DMS114 treated with DMSO at 0.1 percent for 48 hours (cell line): ENCODE measurements at regions not wholly inside any gene's neighbourhood (a gene's known extent, or its start where the extent isn't known, plus 50 kb on each side); places are given as distances from the start of the nearest gene placed in this dataset.

Experiments
- DNase-seq: peaks from one replicate; lab custom pipeline; 2025; ENCODE audit not compliant: unreplicated experiment; lab: John Stamatoyannopoulos, UW

- DNase-seq = no peak
Measured at GRCh38 chr16:85173981-85174751, 61.9 kb upstream of the CIBAR2 start.

GRCh38 chr16:85174871-85175723, 62.8 kb upstream of the CIBAR2 start:
- DNase-seq = no peak

GRCh38 chr16:85175724-85176233, 63.5 kb upstream of the CIBAR2 start:
- no peak for DNase-seq

- no peak for DNase-seq
Measured at GRCh38 chr16:85176541-85177447, 64.5 kb upstream of the CIBAR2 start.

- DNase-seq = no peak
Measured at GRCh38 chr16:85177448-85177846, 65.2 kb upstream of the CIBAR2 start.

GRCh38 chr16:85178006-85178591, 65.8 kb upstream of the CIBAR2 start:
- no peak for DNase-seq

GRCh38 chr16:85178596-85178995, 66.3 kb upstream of the CIBAR2 start:
- no peak for DNase-seq

GRCh38 chr16:85179344-85180046, 67.2 kb upstream of the CIBAR2 start:
- no peak for DNase-seq

DNA sequence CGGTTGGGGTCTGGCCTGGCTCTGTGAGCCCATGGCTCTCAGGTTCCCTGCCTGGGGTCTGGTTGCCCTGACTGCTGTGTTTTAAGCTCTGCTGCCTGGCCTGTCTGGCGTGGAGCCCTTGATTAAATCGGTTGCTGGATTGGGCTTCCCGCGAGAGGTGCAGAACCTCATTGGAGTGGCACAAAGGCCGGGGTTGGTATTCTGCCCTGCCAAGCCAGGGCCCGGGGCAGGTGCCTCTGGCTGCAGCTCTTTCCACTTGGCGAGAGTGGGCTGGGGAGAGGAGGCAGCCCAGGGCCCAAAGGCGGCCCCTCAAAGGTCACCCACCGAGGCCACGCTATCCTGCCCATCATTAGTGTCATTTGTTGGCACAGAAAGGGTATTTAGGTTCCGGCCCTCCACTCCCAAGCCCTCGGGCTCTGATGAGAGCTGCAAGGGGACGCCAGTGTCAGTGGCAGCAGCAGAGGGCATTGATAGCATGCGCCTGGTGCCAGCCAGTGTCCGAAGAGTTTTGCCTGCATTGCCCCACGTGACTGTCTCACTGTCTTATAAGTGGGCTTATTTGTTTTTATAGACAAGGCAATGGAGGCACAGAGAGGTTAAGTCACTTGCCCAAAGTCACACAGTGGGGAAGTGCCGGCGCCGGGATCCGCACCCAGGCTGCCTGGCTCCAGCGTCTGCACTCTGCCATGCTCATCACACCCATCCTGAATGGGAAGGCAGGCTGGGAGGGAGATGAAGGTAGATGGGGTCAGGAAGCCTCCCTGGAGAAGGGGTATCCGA, 68.0 kb upstream of the CIBAR2 start:
- no peak for DNase-seq

- no peak for DNase-seq
Measured at GRCh38 chr16:85180827-85181738, 68.8 kb upstream of the CIBAR2 start.

DNA sequence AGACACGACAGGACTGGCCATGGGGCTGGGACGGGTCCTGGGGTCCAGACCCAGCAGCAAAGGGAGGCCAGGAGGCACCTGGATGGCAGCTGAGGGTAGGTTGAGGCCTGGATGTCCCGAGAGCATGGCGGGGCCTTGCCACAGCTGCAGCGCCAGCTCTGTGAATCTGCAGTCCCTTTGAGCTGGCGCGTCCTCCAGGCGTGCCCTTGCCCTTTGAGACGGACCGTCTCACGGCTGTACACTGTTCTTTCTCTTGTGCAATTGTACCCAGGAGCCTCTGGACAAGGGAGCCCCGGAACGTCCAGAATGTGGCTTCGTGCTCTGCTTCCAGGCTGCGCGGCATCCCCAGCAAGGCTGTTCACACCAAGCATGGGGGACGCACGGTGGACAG, 69.5 kb upstream of the CIBAR2 start:
- DNase-seq = no peak

DNA sequence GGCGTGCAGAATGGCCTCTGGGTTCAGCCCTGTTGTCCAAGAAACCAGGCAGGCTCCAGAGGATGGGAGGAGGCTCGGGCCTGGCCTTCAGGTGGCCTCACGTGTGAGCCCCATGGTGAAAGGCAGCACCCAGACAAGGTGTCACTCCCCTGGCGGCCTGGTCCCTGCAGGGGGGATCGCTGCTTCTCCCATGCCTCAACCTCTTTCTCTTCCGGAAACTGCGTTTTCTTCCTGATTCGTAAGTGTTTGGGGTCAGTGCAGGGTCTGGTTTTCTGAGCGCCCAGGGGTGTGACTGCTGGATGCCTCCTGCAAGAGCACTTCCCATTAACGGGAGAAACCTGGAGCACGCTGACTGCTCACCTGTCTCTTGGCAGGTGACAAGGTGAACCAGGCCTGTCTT, 70.0 kb upstream of the CIBAR2 start:
- no peak for DNase-seq

- DNase-seq = no peak
Measured at GRCh38 chr16:85182774-85183173, 70.5 kb upstream of the CIBAR2 start.

DNA sequence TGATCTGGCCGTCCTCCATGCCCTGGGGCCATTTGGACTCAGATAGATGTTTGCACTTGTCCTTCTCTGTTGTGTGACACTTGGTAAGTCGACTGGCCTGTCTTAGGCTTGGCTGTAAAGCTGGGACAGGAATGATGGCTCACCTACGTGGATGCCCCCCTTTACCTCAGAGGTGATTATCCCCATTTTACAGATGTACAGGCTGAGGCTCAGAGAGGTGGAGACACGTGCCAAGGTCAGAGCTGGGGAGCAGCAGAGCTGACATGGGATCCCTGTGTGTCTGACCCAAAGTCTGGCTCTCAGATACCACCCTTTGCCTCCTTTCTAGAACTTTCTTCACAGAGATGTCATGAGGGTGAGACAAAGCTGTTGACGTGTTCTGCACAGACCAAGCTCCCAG, 71.3 kb upstream of the CIBAR2 start:
- no peak for DNase-seq

DNA sequence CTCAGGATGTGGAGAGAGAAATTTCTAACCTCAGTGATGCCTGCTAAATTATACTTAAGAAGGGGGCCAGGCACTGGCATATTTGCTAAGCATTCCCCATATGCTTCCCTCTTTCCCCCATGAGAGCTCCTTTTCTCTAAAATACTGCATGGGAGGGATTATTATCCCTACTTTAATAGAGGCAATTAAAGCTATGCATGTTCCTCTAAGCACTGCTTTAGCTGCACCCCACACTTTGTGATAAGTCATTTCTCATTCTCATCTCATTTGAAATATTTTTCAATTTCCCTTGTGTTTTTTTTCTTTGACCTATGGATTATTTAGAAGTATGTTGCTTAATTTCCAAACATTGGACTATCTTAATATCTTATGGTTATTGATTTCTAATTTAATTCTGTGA, 72.1 kb upstream of the CIBAR2 start:
- DNase-seq = no peak

GRCh38 chr16:85185303-85186100, 73.2 kb upstream of the CIBAR2 start:
- no peak for DNase-seq

DNA sequence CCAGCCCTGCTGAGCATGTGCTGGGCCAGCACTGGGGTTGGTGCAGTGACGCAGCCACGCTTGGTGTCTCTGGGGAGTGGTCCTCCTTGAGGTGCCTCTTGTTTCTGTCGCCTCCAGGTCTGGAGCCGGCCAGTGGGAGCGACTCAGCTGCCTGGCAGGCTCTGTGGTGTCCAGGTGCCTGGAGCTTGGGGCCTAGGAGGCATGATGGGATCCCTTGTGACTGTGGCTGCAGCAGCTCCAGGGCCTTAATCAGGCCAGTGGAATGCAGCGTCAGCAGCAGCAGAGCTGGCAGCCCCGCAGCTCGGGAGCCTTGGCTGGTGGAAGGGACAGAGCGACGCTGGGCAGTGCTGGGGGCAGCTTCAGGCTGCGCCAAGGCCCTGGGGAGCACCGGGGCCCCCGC, 74.7 kb upstream of the CIBAR2 start:
- no peak for DNase-seq

DNA sequence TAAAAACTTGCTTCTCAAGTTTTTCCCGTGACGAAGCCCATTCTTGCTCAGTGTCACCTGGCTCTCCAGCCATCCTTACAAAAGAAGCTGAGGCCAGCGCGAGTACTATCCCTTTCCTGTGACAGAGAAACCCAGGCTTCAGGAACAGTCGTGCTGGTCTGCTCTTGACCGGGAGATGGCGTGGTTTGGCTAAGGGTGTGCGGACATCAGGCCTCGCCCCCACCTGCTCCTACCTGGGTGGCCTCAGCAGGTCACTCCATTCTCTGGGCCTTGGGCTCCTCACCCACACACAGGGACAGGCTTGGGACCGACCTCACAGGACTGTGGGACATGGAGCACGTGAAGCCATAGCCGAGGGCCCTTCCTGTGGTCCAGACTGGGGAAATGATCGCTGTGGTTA, 75.2 kb upstream of the CIBAR2 start:
- DNase-seq = no peak
